ENCODE measurements at regions not wholly inside any gene's neighbourhood (a gene's known extent, or its start where the extent isn't known, plus 50 kb on each side); places are given as distances from the start of the nearest gene placed in this dataset.

DNA sequence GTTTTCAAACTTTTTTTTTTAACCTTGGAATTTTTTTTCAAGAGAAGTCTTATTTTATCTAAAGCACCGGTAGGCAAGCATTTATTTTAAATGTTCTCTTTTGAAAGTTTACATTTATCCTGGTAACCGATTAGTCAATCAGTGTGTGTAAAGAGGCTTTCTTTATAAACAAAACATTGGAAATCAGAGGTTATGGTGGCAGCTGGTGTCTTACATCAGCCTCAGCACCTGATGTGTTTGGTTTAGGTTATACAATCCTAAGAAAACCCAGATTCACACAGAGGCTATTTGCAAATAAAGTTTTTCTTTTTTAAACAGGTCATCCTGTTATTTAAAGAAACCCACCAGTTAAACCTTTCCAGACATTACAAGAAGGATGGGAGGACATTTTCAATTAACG is 173.3 kb upstream of the GDNF start:
- no peaks in the 10 kb centered on the region for H3K36me3 Mint-ChIP-seq (ENCODE audit: low read depth, unreplicated experiment)
- no peak overlapping the region for H3K27ac ChIP-seq (ENCODE audit: low read depth, low read length)
- FAIRE-seq (no peak), DNase-seq (ENCODE audit: low read depth) (no peak)
- no peak overlapping the region for H3K4me3 Mint-ChIP-seq (ENCODE audit: unreplicated experiment)
- no peaks in the 10 kb centered on the region for H3K36me3 ChIP-seq (ENCODE audit: insufficient read depth, low read length)
- H3K9me3 Mint-ChIP-seq (ENCODE audit: unreplicated experiment) = no peaks in the 10 kb centered on the region
- peaks cover 9% of the 10 kb centered on the region for H3K27me3 Mint-ChIP-seq (ENCODE audit: low read depth, unreplicated experiment)
- TF ChIP-seq CTCF (IDR thresholded peaks at IDR 0.05; ENCODE audit: insufficient read depth, low read depth, low read length) (no peak), EZH2 (IDR thresholded peaks at IDR 0.05; ENCODE audit: insufficient read depth, low read length) (no peak)
- no peak overlapping the region for H3K4me2 ChIP-seq (ENCODE audit: low read length)
- no peak overlapping the region for H3K9ac ChIP-seq (ENCODE audit: low read length)
- H3K9me3 ChIP-seq (ENCODE audit: insufficient read depth, low read depth, low read length) = no peaks in the 10 kb centered on the region
- H3K79me2 ChIP-seq (ENCODE audit: insufficient read depth, low read length) = no peaks in the 10 kb centered on the region
- peaks cover 10% of the 10 kb centered on the region for H3K27me3 ChIP-seq (ENCODE audit: insufficient read depth, low read length)
- no peak overlapping the region for H3K4me3 ChIP-seq (ENCODE audit: insufficient read depth, low read depth, low read length)
- H3K4me1 ChIP-seq (ENCODE audit: insufficient read depth, low read length) = no peaks in the 10 kb centered on the region
- H3K27ac Mint-ChIP-seq (ENCODE audit: unreplicated experiment) = no peak overlapping the region
- no peaks in the 10 kb centered on the region for H4K20me1 ChIP-seq (ENCODE audit: insufficient read depth, low read length)
- no peaks in the 10 kb centered on the region for H3K4me1 Mint-ChIP-seq (ENCODE audit: low read depth, unreplicated experiment)
- no peak overlapping the region for H2AFZ ChIP-seq (ENCODE audit: low read depth, low read length)

DNA sequence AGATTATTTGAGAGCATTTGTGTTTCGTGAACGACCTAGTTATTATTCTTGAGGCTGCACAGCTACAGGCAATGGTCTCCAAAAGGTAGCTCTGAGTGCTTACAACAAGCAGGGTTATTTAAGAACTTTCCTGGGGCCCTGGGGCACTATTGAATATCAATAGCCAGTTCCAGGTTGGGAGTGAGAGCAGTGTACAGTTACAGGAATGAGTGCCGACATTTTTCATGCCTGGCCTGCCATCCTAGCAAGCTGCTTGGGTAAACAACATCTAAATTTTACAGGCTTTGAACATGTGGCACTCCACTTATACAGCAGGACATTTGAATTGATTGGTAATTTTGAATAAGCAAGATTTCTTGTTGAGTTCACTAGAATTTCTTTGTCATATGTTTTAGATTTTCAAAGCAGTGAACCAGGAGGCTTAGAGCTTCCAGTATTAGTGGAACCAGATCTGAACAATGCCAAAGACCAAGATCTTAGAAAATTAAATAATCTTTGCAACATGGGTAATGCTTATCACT is 171.9 kb upstream of the GDNF start:
- H3K4me1 Mint-ChIP-seq (ENCODE audit: low read depth, unreplicated experiment) = no peaks in the 10 kb centered on the region
- Histone ChIP-seq H3K27me3 (ENCODE audit: insufficient read depth, low read length) (peaks cover 7% of the 10 kb centered on the region), H3K4me2 (ENCODE audit: low read length) (no peak overlapping the region), H3K4me1 (ENCODE audit: insufficient read depth, low read length) (no peaks in the 10 kb centered on the region), H3K27ac (ENCODE audit: low read depth, low read length) (no peak overlapping the region), H3K9ac (ENCODE audit: low read length) (no peak overlapping the region), H4K20me1 (ENCODE audit: insufficient read depth, low read length) (no peaks in the 10 kb centered on the region), H3K79me2 (ENCODE audit: insufficient read depth, low read length) (no peaks in the 10 kb centered on the region), H2AFZ (ENCODE audit: low read depth, low read length) (no peak overlapping the region), H3K4me3 (ENCODE audit: insufficient read depth, low read depth, low read length) (no peak overlapping the region), H3K9me3 (ENCODE audit: insufficient read depth, low read depth, low read length) (no peaks in the 10 kb centered on the region), H3K36me3 (ENCODE audit: insufficient read depth, low read length) (no peaks in the 10 kb centered on the region)
- H3K36me3 Mint-ChIP-seq (ENCODE audit: low read depth, unreplicated experiment) = no peaks in the 10 kb centered on the region
- H3K27me3 Mint-ChIP-seq (ENCODE audit: low read depth, unreplicated experiment) = peaks cover 11% of the 10 kb centered on the region
- H3K27ac Mint-ChIP-seq (ENCODE audit: unreplicated experiment) = no peak overlapping the region
- DNase-seq (ENCODE audit: low read depth) (no peak), FAIRE-seq (no peak)
- H3K4me3 Mint-ChIP-seq (ENCODE audit: unreplicated experiment) = no peak overlapping the region
- no peak for TF ChIP-seq CTCF (IDR thresholded peaks at IDR 0.05; ENCODE audit: insufficient read depth, low read depth, low read length)
- no peak for TF ChIP-seq EZH2 (IDR thresholded peaks at IDR 0.05; ENCODE audit: insufficient read depth, low read length)
- H3K9me3 Mint-ChIP-seq (ENCODE audit: unreplicated experiment) = peaks cover 5% of the 10 kb centered on the region

DNA sequence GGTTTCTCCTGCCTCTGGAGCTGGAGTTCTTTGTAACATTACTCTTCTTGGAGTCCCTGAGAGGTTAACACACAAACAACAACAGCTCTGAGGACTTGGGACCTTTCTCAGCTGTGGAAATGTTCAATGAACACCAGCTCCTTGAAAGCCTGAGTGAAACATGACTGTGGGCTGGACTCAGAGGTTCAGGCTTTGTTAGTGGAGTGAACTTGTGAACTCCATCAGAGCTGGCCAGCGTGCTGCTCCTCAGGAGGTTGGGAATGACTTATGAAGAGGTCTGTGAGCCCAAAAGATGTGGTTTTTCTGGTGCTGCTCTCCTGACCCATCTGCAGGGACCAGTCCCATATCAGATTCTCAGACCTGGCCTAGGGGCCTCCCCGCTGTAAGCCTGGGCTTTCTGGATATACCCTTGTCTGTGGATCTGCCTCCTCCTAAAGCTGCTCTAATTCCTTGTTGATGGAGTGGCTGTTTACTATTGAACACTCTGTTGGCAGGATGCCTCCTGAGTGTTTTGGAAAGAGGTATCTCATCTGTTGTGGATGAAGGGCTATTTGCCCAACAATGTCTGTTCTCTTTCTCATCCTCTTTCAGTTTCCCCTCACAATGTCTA is 170.0 kb upstream of the GDNF start:
- Histone ChIP-seq H2AFZ (ENCODE audit: low read depth, low read length) (no peak overlapping the region), H3K9me3 (ENCODE audit: insufficient read depth, low read depth, low read length) (no peaks in the 10 kb centered on the region), H3K4me3 (ENCODE audit: insufficient read depth, low read depth, low read length) (no peak overlapping the region), H3K36me3 (ENCODE audit: insufficient read depth, low read length) (no peaks in the 10 kb centered on the region), H3K27me3 (ENCODE audit: insufficient read depth, low read length) (peaks cover 7% of the 10 kb centered on the region), H3K4me2 (ENCODE audit: low read length) (no peak overlapping the region), H3K4me1 (ENCODE audit: insufficient read depth, low read length) (no peaks in the 10 kb centered on the region), H3K79me2 (ENCODE audit: insufficient read depth, low read length) (no peaks in the 10 kb centered on the region), H3K9ac (ENCODE audit: low read length) (no peak overlapping the region), H3K27ac (ENCODE audit: low read depth, low read length) (no peak overlapping the region), H4K20me1 (ENCODE audit: insufficient read depth, low read length) (no peaks in the 10 kb centered on the region)
- Mint-ChIP-seq H3K27ac (ENCODE audit: unreplicated experiment) (no peak overlapping the region), H3K9me3 (ENCODE audit: unreplicated experiment) (peaks cover 8% of the 10 kb centered on the region), H3K36me3 (ENCODE audit: low read depth, unreplicated experiment) (no peaks in the 10 kb centered on the region), H3K4me3 (ENCODE audit: unreplicated experiment) (no peak overlapping the region), H3K27me3 (ENCODE audit: low read depth, unreplicated experiment) (peaks cover 11% of the 10 kb centered on the region), H3K4me1 (ENCODE audit: low read depth, unreplicated experiment) (no peaks in the 10 kb centered on the region)
- no peak for DNase-seq (ENCODE audit: low read depth)
- no peak for FAIRE-seq
- no peak for TF ChIP-seq CTCF (IDR thresholded peaks at IDR 0.05; ENCODE audit: insufficient read depth, low read depth, low read length)
- TF ChIP-seq EZH2 (IDR thresholded peaks at IDR 0.05; ENCODE audit: insufficient read depth, low read length) = no peak
